ENCODE measurements at regions not wholly inside any gene's neighbourhood (a gene's known extent, or its start where the extent isn't known, plus 50 kb on each side); places are given as distances from the start of the nearest gene placed in this dataset.

GRCh38 chrX:110436523-110436922 is 77.9 kb downstream of the RTL9 start:
- no peak for TF ChIP-seq CTCF (conservative IDR thresholded peaks at IDR 0.05 in 1 of 2, IDR thresholded peaks at IDR 0.05 in 1 of 2; ENCODE audit: low read depth in 1 of 2, low read length in 2 of 2)
- no peak for TF ChIP-seq EZH2 (IDR thresholded peaks at IDR 0.05; ENCODE audit: low read length, missing control alignments)
- no peaks in the 10 kb centered on the region for H3K79me2 ChIP-seq (ENCODE audit: control insufficient read depth, insufficient read depth, low read length)
- DNase-seq (ENCODE audit: low read depth in 2 of 2): no peak

GRCh38 chrX:110437686-110438085 is 79.0 kb downstream of the RTL9 start:
- no peak for DNase-seq (ENCODE audit: low read depth in 2 of 2)
- no peaks in the 10 kb centered on the region for H4K20me1 ChIP-seq (ENCODE audit: control insufficient read depth, extremely low read depth, insufficient read depth, low read length)
- no peak overlapping the region for H3K4me3 ChIP-seq (replicated peaks in 1 of 4; ENCODE audit: control extremely low read depth in 1 of 4, insufficient read depth in 1 of 4, low read depth in 3 of 4, low read length in 4 of 4)
- H3K36me3 ChIP-seq (ENCODE audit: control insufficient read depth, insufficient read depth, low read length): no peaks in the 10 kb centered on the region
- no peak overlapping the region for H3K4me2 ChIP-seq (ENCODE audit: extremely low read depth, insufficient read depth, low read length)
- no peak for TF ChIP-seq EZH2 (IDR thresholded peaks at IDR 0.05; ENCODE audit: low read length, missing control alignments)
- no peak for TF ChIP-seq CTCF (conservative IDR thresholded peaks at IDR 0.05 in 1 of 2, IDR thresholded peaks at IDR 0.05 in 1 of 2; ENCODE audit: low read depth in 1 of 2, low read length in 2 of 2)
- H3K4me1 ChIP-seq (ENCODE audit: control insufficient read depth, extremely low read depth, insufficient read depth, low read length): no peaks in the 10 kb centered on the region
- no peaks in the 10 kb centered on the region for H3K9me3 ChIP-seq (ENCODE audit: control insufficient read depth, insufficient read depth, low read depth, low read length)
- H3K27me3 ChIP-seq (ENCODE audit: control insufficient read depth, insufficient read depth, low read length): no peaks in the 10 kb centered on the region
- H2AFZ ChIP-seq (ENCODE audit: low read length): no peak overlapping the region
- H3K27ac ChIP-seq (ENCODE audit: insufficient read depth, low read length): no peak overlapping the region
- H3K9ac ChIP-seq (ENCODE audit: insufficient read depth, low read length): no peak overlapping the region
- no peaks in the 10 kb centered on the region for H3K79me2 ChIP-seq (ENCODE audit: control insufficient read depth, insufficient read depth, low read length)

More at GRCh38 chrX:110436523-110436922, 77.9 kb downstream of the RTL9 start:
- Histone ChIP-seq H2AFZ (ENCODE audit: low read length) (no peak overlapping the region), H3K4me3 (replicated peaks in 1 of 4; ENCODE audit: control extremely low read depth in 1 of 4, insufficient read depth in 1 of 4, low read depth in 3 of 4, low read length in 4 of 4) (no peak overlapping the region), H3K4me2 (ENCODE audit: extremely low read depth, insufficient read depth, low read length) (no peak overlapping the region), H3K9me3 (ENCODE audit: control insufficient read depth, insufficient read depth, low read depth, low read length) (no peaks in the 10 kb centered on the region), H3K27ac (ENCODE audit: insufficient read depth, low read length) (no peak overlapping the region), H3K4me1 (ENCODE audit: control insufficient read depth, extremely low read depth, insufficient read depth, low read length) (no peaks in the 10 kb centered on the region), H4K20me1 (ENCODE audit: control insufficient read depth, extremely low read depth, insufficient read depth, low read length) (no peaks in the 10 kb centered on the region), H3K9ac (ENCODE audit: insufficient read depth, low read length) (no peak overlapping the region), H3K27me3 (ENCODE audit: control insufficient read depth, insufficient read depth, low read length) (peaks cover 3% of the 10 kb centered on the region), H3K36me3 (ENCODE audit: control insufficient read depth, insufficient read depth, low read length) (no peaks in the 10 kb centered on the region)

GRCh38 chrX:110440016-110440805 is 81.6 kb downstream of the RTL9 start:
- H3K79me2 ChIP-seq (ENCODE audit: control insufficient read depth, insufficient read depth, low read length): no peaks in the 10 kb centered on the region
- no peaks in the 10 kb centered on the region for H4K20me1 ChIP-seq (ENCODE audit: control insufficient read depth, extremely low read depth, insufficient read depth, low read length)
- H3K27me3 ChIP-seq (ENCODE audit: control insufficient read depth, insufficient read depth, low read length): peaks cover 9% of the 10 kb centered on the region
- no peak for DNase-seq (ENCODE audit: low read depth in 2 of 2)
- H3K4me1 ChIP-seq (ENCODE audit: control insufficient read depth, extremely low read depth, insufficient read depth, low read length): no peaks in the 10 kb centered on the region
- TF ChIP-seq CTCF (conservative IDR thresholded peaks at IDR 0.05 in 1 of 2, IDR thresholded peaks at IDR 0.05 in 1 of 2; ENCODE audit: low read depth in 1 of 2, low read length in 2 of 2): no peak
- TF ChIP-seq EZH2 (IDR thresholded peaks at IDR 0.05; ENCODE audit: low read length, missing control alignments): no peak
- H3K4me3 ChIP-seq (replicated peaks in 1 of 4; ENCODE audit: control extremely low read depth in 1 of 4, insufficient read depth in 1 of 4, low read depth in 3 of 4, low read length in 4 of 4): no peak overlapping the region
- no peak overlapping the region for H3K9ac ChIP-seq (ENCODE audit: insufficient read depth, low read length)
- H3K27ac ChIP-seq (ENCODE audit: insufficient read depth, low read length): no peak overlapping the region
- no peaks in the 10 kb centered on the region for H3K36me3 ChIP-seq (ENCODE audit: control insufficient read depth, insufficient read depth, low read length)
- no peak overlapping the region for H2AFZ ChIP-seq (ENCODE audit: low read length)
- no peaks in the 10 kb centered on the region for H3K9me3 ChIP-seq (ENCODE audit: control insufficient read depth, insufficient read depth, low read depth, low read length)
- H3K4me2 ChIP-seq (ENCODE audit: extremely low read depth, insufficient read depth, low read length): no peak overlapping the region

Data from fibroblast of lung (primary cell).